ENCODE measurements at regions not wholly inside any gene's neighbourhood (a gene's known extent, or its start where the extent isn't known, plus 50 kb on each side); places are given as distances from the start of the nearest gene placed in this dataset.

GRCh38 chr6:134626589-134626988 lies 308.7 kb upstream of the SGK1 start:
- no peak for TF ChIP-seq EZH2 (IDR thresholded peaks at IDR 0.05; ENCODE audit: insufficient read depth, poor library complexity, severe bottlenecking)
- TF ChIP-seq EZH2phosphoT487 (IDR thresholded peaks at IDR 0.05; ENCODE audit: insufficient read depth, low read depth) = no peak
